ENCODE measurements at regions not wholly inside any gene's neighbourhood (a gene's known extent, or its start where the extent isn't known, plus 50 kb on each side); places are given as distances from the start of the nearest gene placed in this dataset.

- TF ChIP-seq JUN (IDR thresholded peaks at IDR 0.05; ENCODE audit: borderline replicate concordance, insufficient read depth, insufficient read length, low read depth) (no peak), CTCF (IDR thresholded peaks at IDR 0.05; ENCODE audit: extremely low read depth in 1 of 2, insufficient read depth in 1 of 2, low read depth in 1 of 2, low read length in 2 of 2) (no peak), MAX (IDR thresholded peaks at IDR 0.05; ENCODE audit: insufficient read depth, insufficient read length) (no peak), POLR2A (IDR thresholded peaks at IDR 0.05; ENCODE audit: low read depth, low read length) (no peak)
Measured at GRCh38 chr20:12076200-12076599, 158.5 kb downstream of the BTBD3 start.
